Neural progenitor cell (in vitro differentiated cells): ENCODE measurements at regions not wholly inside any gene's neighbourhood (a gene's known extent, or its start where the extent isn't known, plus 50 kb on each side); places are given as distances from the start of the nearest gene placed in this dataset.

Experiments used
- DNase-seq: peaks from one replicate; pipeline ENCODE4 v3.0.0-alpha.2; 2016; ENCODE audit warnings: low spot score
- H2AFZ ChIP-seq: fragments of 200-600 bp; sonication (generic); replicated peaks from 2 replicates; pipeline ENCODE4 v1.6.1; 2016; ENCODE audit warnings: antibody characterized with exemption
- H3F3A ChIP-seq: fragments of 200-600 bp; sonication (generic); 2 replicates; pipeline ENCODE4 v1.6.1; 2016; ENCODE audit warnings: antibody characterized with exemption, low read depth
- H3K27ac ChIP-seq: fragments of 200-600 bp; sonication (generic); 2 replicates; pipeline ENCODE4 v1.5.1; 2016; ENCODE audit warnings: mild to moderate bottlenecking
- H3K27me3 ChIP-seq: fragments of 200-600 bp; sonication (generic); 2 replicates; pipeline ENCODE4 v1.6.1; 2016; ENCODE audit warnings: mild to moderate bottlenecking, moderate library complexity
- H3K36me3 ChIP-seq: fragments of 200-600 bp; sonication (generic); 2 replicates; pipeline ENCODE4 v1.5.1; 2016
- H3K4me1 ChIP-seq: fragments of 200-600 bp; sonication (generic); 2 replicates; pipeline ENCODE4 v1.6.1; 2016; ENCODE audit warnings: mixed run types
- H3K4me2 ChIP-seq: fragments of 200-600 bp; sonication (generic); 2 replicates; pipeline ENCODE4 v1.6.1; 2016
- H3K4me3 ChIP-seq: fragments of 200-600 bp; sonication (generic); 2 replicates; pipeline ENCODE4 v1.5.1; 2016
- H3K79me2 ChIP-seq: fragments of 200-600 bp; sonication (generic); 2 replicates; pipeline ENCODE4 v1.6.1; 2016; ENCODE audit warnings: low read depth
- H3K9ac ChIP-seq: fragments of 200-600 bp; sonication (generic); 2 replicates; pipeline ENCODE4 v1.6.1; 2016
- H3K9me3 ChIP-seq: fragments of 200-600 bp; sonication (generic); 2 replicates; pipeline ENCODE4 v1.5.1; 2016; ENCODE audit warnings: low read depth
- H4K20me1 ChIP-seq: fragments of 200-600 bp; sonication (generic); 2 replicates; pipeline ENCODE4 v1.6.1; 2016; ENCODE audit warnings: low read depth
- H3K27ac Mint-ChIP-seq: 3 replicates; pipeline ENCODE4 v1.8.0; 2021; ENCODE audit warnings: mixed read lengths
- H3K27me3 Mint-ChIP-seq: 2 replicates; pipeline ENCODE4 v1.8.0; 2022; ENCODE audit warnings: low read depth, mild to moderate bottlenecking, inconsistent platforms, moderate library complexity, mixed read lengths; ENCODE audit not compliant: insufficient read depth
- H3K36me3 Mint-ChIP-seq: 3 replicates; pipeline ENCODE4 v1.8.0; 2021; ENCODE audit warnings: mixed read lengths
- H3K4me1 Mint-ChIP-seq: 3 replicates; pipeline ENCODE4 v1.8.0; 2021; ENCODE audit warnings: mixed read lengths
- H3K4me3 Mint-ChIP-seq: 3 replicates; pipeline ENCODE4 v1.8.0; 2021; ENCODE audit warnings: mild to moderate bottlenecking, moderate library complexity, mixed read lengths
- H3K9me3 Mint-ChIP-seq: 3 replicates; pipeline ENCODE4 v1.8.0; 2020; ENCODE audit warnings: mixed read lengths
- EZH2 ChIP-seq: fragments of 200-600 bp; sonication (generic); IDR thresholded peaks from 2 replicates; pipeline ENCODE4 v1.6.1; 2017; ENCODE audit warnings: antibody characterized with exemption, mild to moderate bottlenecking, moderate library complexity
- EZH2phosphoT487 ChIP-seq: fragments of 200-600 bp; sonication (generic); IDR thresholded peaks from 2 replicates; pipeline ENCODE4 v1.6.1; 2017; ENCODE audit warnings: antibody characterized with exemption
- TF ChIP-seq, protein P1 (sequence below): fragments of 200-600 bp; sonication (generic); IDR thresholded peaks from 2 replicates; pipeline ENCODE4 v1.5.1; 2017; ENCODE audit warnings: antibody characterized with exemption, mild to moderate bottlenecking

DNA sequence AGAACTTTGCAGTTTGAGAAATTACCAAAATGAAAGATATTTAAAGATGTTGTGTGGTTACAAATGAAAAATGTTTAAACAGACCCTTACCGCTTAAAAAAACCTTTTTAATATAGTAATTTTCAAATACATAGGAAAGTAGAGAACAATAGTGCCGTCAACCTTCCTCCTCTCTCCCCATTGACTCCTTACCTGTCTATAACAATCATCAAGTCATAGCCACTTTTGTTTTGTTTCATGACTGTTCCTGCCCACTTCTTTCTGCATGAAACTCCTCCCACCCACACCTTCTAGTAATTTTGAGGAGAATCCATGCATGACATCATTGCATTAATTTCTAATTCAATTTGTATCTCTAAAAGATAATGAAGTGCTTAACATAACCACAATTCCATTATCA, 76.5 kb upstream of the ATP8A1 start:
- Histone ChIP-seq H3K9ac (no peak overlapping the region), H3K27ac (no peak overlapping the region), H4K20me1 (no peaks in the 10 kb centered on the region), H3K36me3 (no peaks in the 10 kb centered on the region), H3K4me2 (no peak overlapping the region), H3K9me3 (peaks cover under 1% of the 10 kb centered on the region), H3K79me2 (no peaks in the 10 kb centered on the region), H3K4me1 (no peaks in the 10 kb centered on the region), H3K4me3 (no peak overlapping the region), H2AFZ (no peak overlapping the region), H3K27me3 (no peaks in the 10 kb centered on the region), H3F3A (no peaks in the 10 kb centered on the region)
- TF ChIP-seq, protein P1, sequence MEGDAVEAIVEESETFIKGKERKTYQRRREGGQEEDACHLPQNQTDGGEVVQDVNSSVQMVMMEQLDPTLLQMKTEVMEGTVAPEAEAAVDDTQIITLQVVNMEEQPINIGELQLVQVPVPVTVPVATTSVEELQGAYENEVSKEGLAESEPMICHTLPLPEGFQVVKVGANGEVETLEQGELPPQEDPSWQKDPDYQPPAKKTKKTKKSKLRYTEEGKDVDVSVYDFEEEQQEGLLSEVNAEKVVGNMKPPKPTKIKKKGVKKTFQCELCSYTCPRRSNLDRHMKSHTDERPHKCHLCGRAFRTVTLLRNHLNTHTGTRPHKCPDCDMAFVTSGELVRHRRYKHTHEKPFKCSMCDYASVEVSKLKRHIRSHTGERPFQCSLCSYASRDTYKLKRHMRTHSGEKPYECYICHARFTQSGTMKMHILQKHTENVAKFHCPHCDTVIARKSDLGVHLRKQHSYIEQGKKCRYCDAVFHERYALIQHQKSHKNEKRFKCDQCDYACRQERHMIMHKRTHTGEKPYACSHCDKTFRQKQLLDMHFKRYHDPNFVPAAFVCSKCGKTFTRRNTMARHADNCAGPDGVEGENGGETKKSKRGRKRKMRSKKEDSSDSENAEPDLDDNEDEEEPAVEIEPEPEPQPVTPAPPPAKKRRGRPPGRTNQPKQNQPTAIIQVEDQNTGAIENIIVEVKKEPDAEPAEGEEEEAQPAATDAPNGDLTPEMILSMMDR: no peak
- TF ChIP-seq EZH2: no peak
- no peak for TF ChIP-seq EZH2phosphoT487
- Mint-ChIP-seq H3K36me3 (no peaks in the 10 kb centered on the region), H3K4me3 (no peak overlapping the region), H3K9me3 (peaks cover 9% of the 10 kb centered on the region), H3K27ac (no peak overlapping the region), H3K4me1 (no peaks in the 10 kb centered on the region), H3K27me3 (no peaks in the 10 kb centered on the region)
- DNase-seq: no peak

DNA sequence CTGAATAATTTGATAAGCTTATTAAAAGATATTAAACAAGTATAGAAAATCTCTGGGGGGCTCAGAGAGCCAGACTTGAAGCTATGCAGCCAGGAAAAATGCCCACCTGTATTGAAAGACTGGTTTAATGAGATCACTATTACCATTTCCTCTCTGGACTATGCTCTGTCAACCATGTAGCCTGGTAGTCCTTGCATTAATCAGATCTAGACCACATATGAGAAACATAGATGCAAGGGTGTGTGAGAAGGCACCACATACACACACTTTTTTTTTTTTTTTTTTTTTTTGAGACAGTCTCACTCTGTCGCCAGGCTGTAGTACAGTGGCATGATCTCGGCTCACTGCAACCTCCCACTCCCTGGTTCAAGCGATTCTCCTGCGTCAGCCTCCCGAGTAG, 75.9 kb upstream of the ATP8A1 start:
- Mint-ChIP-seq H3K27ac (no peak overlapping the region), H3K9me3 (peaks cover 9% of the 10 kb centered on the region), H3K27me3 (no peaks in the 10 kb centered on the region), H3K36me3 (no peaks in the 10 kb centered on the region), H3K4me3 (no peak overlapping the region), H3K4me1 (no peaks in the 10 kb centered on the region)
- no peak for DNase-seq
- TF ChIP-seq EZH2phosphoT487 (no peak), EZH2 (no peak)
- TF ChIP-seq, protein P1: no peak
- Histone ChIP-seq H3K4me2 (no peak overlapping the region), H3K27me3 (no peaks in the 10 kb centered on the region), H3F3A (no peaks in the 10 kb centered on the region), H4K20me1 (no peaks in the 10 kb centered on the region), H3K9me3 (no peaks in the 10 kb centered on the region), H3K27ac (no peak overlapping the region), H3K9ac (no peak overlapping the region), H3K79me2 (no peaks in the 10 kb centered on the region), H3K36me3 (no peaks in the 10 kb centered on the region), H3K4me3 (no peak overlapping the region), H3K4me1 (no peaks in the 10 kb centered on the region), H2AFZ (no peak overlapping the region)

GRCh38 chr4:42729505-42730237, 72.8 kb upstream of the ATP8A1 start:
- H3K27me3 ChIP-seq: no peaks in the 10 kb centered on the region
- DNase-seq: no peak
- H3K9me3 ChIP-seq: no peaks in the 10 kb centered on the region
- no peaks in the 10 kb centered on the region for H3F3A ChIP-seq
- Mint-ChIP-seq H3K27ac (no peak overlapping the region), H3K27me3 (no peaks in the 10 kb centered on the region), H3K4me3 (no peak overlapping the region), H3K9me3 (peaks cover 3% of the 10 kb centered on the region), H3K4me1 (peaks cover 12% of the 10 kb centered on the region), H3K36me3 (no peaks in the 10 kb centered on the region)
- H3K27ac ChIP-seq: no peak overlapping the region
- H3K4me2 ChIP-seq: no peak overlapping the region
- no peak overlapping the region for H2AFZ ChIP-seq
- H3K4me1 ChIP-seq: peaks cover 8% of the 10 kb centered on the region
- no peaks in the 10 kb centered on the region for H4K20me1 ChIP-seq
- H3K9ac ChIP-seq: no peak overlapping the region
- TF ChIP-seq EZH2: no peak
- TF ChIP-seq EZH2phosphoT487: no peak
- TF ChIP-seq, protein P1: no peak
- H3K36me3 ChIP-seq: no peaks in the 10 kb centered on the region
- no peak overlapping the region for H3K4me3 ChIP-seq
- no peaks in the 10 kb centered on the region for H3K79me2 ChIP-seq
